ENCODE measurements at regions not wholly inside any gene's neighbourhood (a gene's known extent, or its start where the extent isn't known, plus 50 kb on each side); places are given as distances from the start of the nearest gene placed in this dataset.

DNA sequence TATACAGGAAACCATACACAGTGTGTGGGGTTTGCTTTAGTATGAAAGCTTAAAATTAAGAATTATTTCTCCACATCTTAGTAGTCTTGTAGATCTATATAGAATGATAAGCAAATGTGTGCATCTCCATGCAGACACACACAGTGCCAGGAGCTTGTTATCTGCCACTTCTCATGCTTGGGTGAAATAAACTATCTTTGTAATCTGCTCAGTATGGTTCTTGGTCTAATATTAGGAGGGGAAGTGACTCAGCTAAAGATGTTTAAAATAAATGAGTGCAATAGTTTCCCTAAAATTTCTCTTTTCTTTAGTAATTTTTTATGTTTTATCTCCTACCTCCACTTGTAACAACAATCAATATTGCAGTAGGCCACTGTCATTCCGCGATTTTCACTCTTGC lies 689.6 kb downstream of the TAF11L14 start:
- ChIA-PET CTCF (no interaction called here), POLR2A (no interaction called here)
- DNase-seq (ENCODE audit: extremely low spot score): no peak
- TF ChIP-seq, protein P1, sequence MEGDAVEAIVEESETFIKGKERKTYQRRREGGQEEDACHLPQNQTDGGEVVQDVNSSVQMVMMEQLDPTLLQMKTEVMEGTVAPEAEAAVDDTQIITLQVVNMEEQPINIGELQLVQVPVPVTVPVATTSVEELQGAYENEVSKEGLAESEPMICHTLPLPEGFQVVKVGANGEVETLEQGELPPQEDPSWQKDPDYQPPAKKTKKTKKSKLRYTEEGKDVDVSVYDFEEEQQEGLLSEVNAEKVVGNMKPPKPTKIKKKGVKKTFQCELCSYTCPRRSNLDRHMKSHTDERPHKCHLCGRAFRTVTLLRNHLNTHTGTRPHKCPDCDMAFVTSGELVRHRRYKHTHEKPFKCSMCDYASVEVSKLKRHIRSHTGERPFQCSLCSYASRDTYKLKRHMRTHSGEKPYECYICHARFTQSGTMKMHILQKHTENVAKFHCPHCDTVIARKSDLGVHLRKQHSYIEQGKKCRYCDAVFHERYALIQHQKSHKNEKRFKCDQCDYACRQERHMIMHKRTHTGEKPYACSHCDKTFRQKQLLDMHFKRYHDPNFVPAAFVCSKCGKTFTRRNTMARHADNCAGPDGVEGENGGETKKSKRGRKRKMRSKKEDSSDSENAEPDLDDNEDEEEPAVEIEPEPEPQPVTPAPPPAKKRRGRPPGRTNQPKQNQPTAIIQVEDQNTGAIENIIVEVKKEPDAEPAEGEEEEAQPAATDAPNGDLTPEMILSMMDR (IDR thresholded peaks at IDR 0.05; ENCODE audit: control extremely low read depth, extremely low read depth, low read depth, missing control alignments): no peak

DNA sequence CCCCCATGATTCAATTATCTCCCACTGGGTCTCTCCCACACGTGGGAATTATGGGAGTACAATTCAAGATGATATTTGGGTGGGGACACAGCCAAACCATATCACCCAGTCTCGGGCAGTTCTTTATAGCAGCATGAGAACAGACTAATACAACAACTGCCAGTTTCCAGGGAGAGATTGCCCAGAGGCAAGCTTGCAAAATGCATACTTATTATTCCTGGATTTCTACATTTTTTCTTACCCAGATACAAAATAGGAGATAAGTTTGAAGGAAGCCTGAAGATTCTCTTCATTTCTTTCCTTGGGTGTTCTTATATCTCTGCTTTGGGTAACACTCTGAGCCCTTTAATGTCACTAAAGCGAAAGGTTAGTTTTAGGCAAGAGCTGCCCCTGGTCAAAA lies 691.2 kb downstream of the TAF11L14 start:
- TF ChIP-seq, protein P1 (IDR thresholded peaks at IDR 0.05; ENCODE audit: control extremely low read depth, extremely low read depth, low read depth, missing control alignments): no peak
- no peak for DNase-seq (ENCODE audit: extremely low spot score)
- ChIA-PET CTCF (interaction anchor here (2.9 kb wide), 1 partner anchor 10 kb away, joined by 9 read pairs; no protein-coding TSS in a partner anchor), POLR2A (no interaction called here)

DNA sequence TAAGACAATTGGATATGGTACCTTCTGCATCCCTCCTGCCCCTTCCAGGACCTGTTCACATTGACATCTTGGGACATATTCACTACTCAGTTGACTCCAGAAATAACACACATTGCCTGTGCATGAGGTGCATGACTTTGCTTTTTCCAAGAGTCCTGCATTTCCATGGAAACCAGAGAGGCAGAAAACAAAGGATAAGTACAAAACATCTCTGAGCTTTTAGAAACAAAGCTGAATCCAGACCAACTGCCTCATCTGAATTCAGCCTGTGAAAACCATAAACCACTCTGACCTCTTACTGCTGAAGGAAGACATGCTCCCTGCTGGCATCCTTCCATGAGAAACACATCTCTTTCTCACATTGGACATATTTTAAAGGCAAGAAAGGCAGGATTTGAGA lies 695.1 kb downstream of the TAF11L14 start:
- DNase-seq (ENCODE audit: extremely low spot score): no peak
- TF ChIP-seq, protein P1 (IDR thresholded peaks at IDR 0.05; ENCODE audit: control extremely low read depth, extremely low read depth, low read depth, missing control alignments): no peak
- ChIA-PET CTCF (interaction anchor here (1.0 kb wide), 1 partner anchor 1139 kb away, joined by 3 read pairs; no protein-coding TSS in a partner anchor), POLR2A (no interaction called here)

GRCh38 chr5:18333841-18334240 lies 699.6 kb downstream of the TAF11L14 start:
- no peak for DNase-seq (ENCODE audit: extremely low spot score)
- TF ChIP-seq, protein P1 (IDR thresholded peaks at IDR 0.05; ENCODE audit: control extremely low read depth, extremely low read depth, low read depth, missing control alignments): no peak
- ChIA-PET CTCF (no interaction called here), POLR2A (no interaction called here)

GRCh38 chr5:18334949-18335348 lies 700.7 kb downstream of the TAF11L14 start:
- CTCF ChIA-PET: no interaction called here
- DNase-seq (ENCODE audit: extremely low spot score): no peak
- TF ChIP-seq, protein P1 (IDR thresholded peaks at IDR 0.05; ENCODE audit: control extremely low read depth, extremely low read depth, low read depth, missing control alignments): no peak
- POLR2A ChIA-PET: no interaction called here

GRCh38 chr5:18354828-18355227 lies 720.6 kb downstream of the TAF11L14 start:
- DNase-seq (ENCODE audit: extremely low spot score): no peak
- ChIA-PET CTCF (no interaction called here), POLR2A (no interaction called here)
- TF ChIP-seq, protein P1 (IDR thresholded peaks at IDR 0.05; ENCODE audit: control extremely low read depth, extremely low read depth, low read depth, missing control alignments): no peak

GRCh38 chr5:18357486-18357885 lies 723.2 kb downstream of the TAF11L14 start:
- CTCF ChIA-PET: no interaction called here
- no peak for DNase-seq (ENCODE audit: extremely low spot score)
- POLR2A ChIA-PET: no interaction called here
- TF ChIP-seq, protein P1 (IDR thresholded peaks at IDR 0.05; ENCODE audit: control extremely low read depth, extremely low read depth, low read depth, missing control alignments): no peak
